ENCODE measurements at regions not wholly inside any gene's neighbourhood (a gene's known extent, or its start where the extent isn't known, plus 50 kb on each side); places are given as distances from the start of the nearest gene placed in this dataset.
A peak's percentile ranks its signal among the peaks of the same experiment; 100 is the strongest.

DNA sequence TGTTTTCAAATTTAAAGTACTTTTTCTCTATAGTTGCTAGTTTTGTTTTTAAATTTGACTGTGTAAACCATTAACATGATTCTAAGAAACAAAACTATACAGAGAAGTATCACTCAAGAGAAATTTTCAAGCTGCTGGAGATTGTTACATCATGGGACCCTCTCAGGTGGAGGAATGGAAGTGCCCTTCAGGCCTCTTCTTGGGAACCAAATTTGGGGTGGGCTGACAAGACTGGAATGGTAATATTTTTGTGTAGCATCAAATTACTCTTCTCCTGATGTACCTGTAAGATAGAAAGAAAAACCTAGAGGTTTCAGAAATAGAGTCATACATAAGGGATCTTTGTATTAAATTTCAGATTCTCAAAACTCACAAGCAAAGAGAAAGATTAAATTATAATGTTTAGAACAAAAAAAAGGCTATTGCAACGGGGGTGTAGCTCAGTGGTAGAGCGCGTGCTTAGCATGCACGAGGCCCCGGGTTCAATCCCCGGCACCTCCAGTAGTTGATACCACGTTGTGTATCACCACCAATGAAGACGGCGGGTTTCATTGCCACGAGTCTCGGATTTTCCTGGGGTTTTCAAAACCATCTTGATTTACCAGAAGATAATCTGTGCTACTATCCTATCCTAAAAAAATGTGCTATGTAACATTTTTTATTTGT is 193.7 kb downstream of the GPX5 start:
- ChIA-PET POLR2A (interaction anchor here (1.0 kb wide), 1 partner anchor 13 kb away, joined by 3 read pairs; no protein-coding TSS in a partner anchor), CTCF (interaction anchor here (0.7 to 1.4 kb wide), 2 partner anchors 9 kb away, joined by 3 read pairs; no protein-coding TSS in a partner anchor)
- ATAC-seq (peak; percentile 82), DNase-seq (ENCODE audit: low spot score) (peak; percentile 80)
- peaks cover 10% of the 10 kb centered on the region for H3K27me3 Mint-ChIP-seq (ENCODE audit: low read depth)
- no peaks in the 10 kb centered on the region for H3K36me3 Mint-ChIP-seq
- TF ChIP-seq, protein P1, sequence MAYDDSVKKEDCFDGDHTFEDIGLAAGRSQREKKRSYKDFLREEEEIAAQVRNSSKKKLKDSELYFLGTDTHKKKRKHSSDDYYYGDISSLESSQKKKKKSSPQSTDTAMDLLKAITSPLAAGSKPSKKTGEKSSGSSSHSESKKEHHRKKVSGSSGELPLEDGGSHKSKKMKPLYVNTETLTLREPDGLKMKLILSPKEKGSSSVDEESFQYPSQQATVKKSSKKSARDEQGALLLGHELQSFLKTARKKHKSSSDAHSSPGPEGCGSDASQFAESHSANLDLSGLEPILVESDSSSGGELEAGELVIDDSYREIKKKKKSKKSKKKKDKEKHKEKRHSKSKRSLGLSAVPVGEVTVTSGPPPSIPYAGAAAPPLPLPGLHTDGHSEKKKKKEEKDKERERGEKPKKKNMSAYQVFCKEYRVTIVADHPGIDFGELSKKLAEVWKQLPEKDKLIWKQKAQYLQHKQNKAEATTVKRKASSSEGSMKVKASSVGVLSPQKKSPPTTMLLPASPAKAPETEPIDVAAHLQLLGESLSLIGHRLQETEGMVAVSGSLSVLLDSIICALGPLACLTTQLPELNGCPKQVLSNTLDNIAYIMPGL (CRISPR knock-in tag; IDR thresholded peaks at IDR 0.05): peak; percentile 65; the same call in 1 of the 2 replicates
- TF ChIP-seq, protein P2, sequence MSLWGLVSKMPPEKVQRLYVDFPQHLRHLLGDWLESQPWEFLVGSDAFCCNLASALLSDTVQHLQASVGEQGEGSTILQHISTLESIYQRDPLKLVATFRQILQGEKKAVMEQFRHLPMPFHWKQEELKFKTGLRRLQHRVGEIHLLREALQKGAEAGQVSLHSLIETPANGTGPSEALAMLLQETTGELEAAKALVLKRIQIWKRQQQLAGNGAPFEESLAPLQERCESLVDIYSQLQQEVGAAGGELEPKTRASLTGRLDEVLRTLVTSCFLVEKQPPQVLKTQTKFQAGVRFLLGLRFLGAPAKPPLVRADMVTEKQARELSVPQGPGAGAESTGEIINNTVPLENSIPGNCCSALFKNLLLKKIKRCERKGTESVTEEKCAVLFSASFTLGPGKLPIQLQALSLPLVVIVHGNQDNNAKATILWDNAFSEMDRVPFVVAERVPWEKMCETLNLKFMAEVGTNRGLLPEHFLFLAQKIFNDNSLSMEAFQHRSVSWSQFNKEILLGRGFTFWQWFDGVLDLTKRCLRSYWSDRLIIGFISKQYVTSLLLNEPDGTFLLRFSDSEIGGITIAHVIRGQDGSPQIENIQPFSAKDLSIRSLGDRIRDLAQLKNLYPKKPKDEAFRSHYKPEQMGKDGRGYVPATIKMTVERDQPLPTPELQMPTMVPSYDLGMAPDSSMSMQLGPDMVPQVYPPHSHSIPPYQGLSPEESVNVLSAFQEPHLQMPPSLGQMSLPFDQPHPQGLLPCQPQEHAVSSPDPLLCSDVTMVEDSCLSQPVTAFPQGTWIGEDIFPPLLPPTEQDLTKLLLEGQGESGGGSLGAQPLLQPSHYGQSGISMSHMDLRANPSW (CRISPR knock-in tag; conservative IDR thresholded peaks at IDR 0.05; ENCODE audit: low read depth): no peak
- H3K4me1 Mint-ChIP-seq: peaks cover 17% of the 10 kb centered on the region
- H3K27ac Mint-ChIP-seq: no peak overlapping the region
- H3K9me3 Mint-ChIP-seq: no peaks in the 10 kb centered on the region
- H3K4me3 Mint-ChIP-seq: peak overlapping the region; percentile 58

DNA sequence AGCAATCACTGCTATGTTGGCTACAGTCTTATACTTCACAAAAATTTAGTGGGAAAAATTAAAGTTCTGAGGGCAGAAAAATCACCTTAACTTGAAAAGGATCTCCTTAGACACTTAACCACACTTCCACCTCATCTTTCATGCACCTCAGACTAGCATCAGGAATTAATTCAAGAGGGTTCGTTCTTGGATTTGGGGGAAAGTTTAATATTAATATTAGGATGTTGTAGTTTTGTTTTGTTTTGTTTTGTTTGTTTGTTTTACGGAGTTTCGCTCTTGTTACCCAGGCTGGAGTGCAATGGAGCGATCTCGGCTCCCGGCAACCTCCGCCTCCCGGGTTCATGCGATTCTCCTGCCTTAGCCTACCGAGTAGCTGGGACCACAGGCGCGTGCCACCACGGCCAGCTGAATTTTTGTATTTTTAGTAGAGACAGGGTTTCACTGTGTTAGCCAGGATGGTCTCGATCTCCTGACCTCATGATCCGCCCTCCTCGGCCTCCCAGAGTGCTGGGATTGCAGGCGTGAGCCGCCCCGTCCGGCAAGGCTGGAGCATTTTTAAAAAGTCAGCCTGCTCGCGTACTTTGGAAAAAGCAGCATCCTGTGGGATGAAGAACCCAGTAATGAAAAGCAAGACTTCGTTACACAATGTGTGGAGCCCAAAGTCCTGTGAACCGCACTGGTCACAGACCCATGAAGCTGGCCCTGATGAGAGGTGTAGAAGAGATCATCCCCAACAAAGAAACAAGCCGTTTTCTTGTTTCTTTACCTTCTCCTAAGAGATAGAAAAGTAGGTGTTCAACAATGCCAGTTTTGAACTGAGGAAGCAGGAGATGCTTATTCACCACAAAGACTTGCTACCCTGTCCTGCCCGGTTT is 194.9 kb downstream of the GPX5 start:
- peak overlapping the region; percentile 72 for H3K4me3 Mint-ChIP-seq
- no peaks in the 10 kb centered on the region for H3K9me3 Mint-ChIP-seq
- DNase-seq (ENCODE audit: low spot score): no peak
- ChIA-PET POLR2A (interaction anchor here (1.1 kb wide), 1 partner anchor 210 kb away, joined by 4 read pairs; no protein-coding TSS in a partner anchor), CTCF (interaction anchor here (1.4 kb wide), 1 partner anchor 8 kb away, joined by 3 read pairs; no protein-coding TSS in a partner anchor)
- H3K4me1 Mint-ChIP-seq: peaks cover 20% of the 10 kb centered on the region
- no peaks in the 10 kb centered on the region for H3K36me3 Mint-ChIP-seq
- peak; percentile 38 for ATAC-seq
- peak overlapping the region; percentile 62 for H3K27ac Mint-ChIP-seq
- peaks cover 10% of the 10 kb centered on the region for H3K27me3 Mint-ChIP-seq (ENCODE audit: low read depth)
- TF ChIP-seq GRHL2 (CRISPR knock-in tag; IDR thresholded peaks at IDR 0.05; ENCODE audit: insufficient replicate concordance, severe bottlenecking): no peak
- TF ChIP-seq, protein P3, sequence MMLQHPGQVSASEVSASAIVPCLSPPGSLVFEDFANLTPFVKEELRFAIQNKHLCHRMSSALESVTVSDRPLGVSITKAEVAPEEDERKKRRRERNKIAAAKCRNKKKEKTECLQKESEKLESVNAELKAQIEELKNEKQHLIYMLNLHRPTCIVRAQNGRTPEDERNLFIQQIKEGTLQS (CRISPR knock-in tag; conservative IDR thresholded peaks at IDR 0.05): no peak
- TF ChIP-seq, protein P4, sequence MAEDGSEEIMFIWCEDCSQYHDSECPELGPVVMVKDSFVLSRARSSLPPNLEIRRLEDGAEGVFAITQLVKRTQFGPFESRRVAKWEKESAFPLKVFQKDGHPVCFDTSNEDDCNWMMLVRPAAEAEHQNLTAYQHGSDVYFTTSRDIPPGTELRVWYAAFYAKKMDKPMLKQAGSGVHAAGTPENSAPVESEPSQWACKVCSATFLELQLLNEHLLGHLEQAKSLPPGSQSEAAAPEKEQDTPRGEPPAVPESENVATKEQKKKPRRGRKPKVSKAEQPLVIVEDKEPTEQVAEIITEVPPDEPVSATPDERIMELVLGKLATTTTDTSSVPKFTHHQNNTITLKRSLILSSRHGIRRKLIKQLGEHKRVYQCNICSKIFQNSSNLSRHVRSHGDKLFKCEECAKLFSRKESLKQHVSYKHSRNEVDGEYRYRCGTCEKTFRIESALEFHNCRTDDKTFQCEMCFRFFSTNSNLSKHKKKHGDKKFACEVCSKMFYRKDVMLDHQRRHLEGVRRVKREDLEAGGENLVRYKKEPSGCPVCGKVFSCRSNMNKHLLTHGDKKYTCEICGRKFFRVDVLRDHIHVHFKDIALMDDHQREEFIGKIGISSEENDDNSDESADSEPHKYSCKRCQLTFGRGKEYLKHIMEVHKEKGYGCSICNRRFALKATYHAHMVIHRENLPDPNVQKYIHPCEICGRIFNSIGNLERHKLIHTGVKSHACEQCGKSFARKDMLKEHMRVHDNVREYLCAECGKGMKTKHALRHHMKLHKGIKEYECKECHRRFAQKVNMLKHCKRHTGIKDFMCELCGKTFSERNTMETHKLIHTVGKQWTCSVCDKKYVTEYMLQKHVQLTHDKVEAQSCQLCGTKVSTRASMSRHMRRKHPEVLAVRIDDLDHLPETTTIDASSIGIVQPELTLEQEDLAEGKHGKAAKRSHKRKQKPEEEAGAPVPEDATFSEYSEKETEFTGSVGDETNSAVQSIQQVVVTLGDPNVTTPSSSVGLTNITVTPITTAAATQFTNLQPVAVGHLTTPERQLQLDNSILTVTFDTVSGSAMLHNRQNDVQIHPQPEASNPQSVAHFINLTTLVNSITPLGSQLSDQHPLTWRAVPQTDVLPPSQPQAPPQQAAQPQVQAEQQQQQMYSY (CRISPR knock-in tag; IDR thresholded peaks at IDR 0.05): no peak
- no peak for TF ChIP-seq GABPB1 (CRISPR knock-in tag; IDR thresholded peaks at IDR 0.05)
- TF ChIP-seq, protein P5, sequence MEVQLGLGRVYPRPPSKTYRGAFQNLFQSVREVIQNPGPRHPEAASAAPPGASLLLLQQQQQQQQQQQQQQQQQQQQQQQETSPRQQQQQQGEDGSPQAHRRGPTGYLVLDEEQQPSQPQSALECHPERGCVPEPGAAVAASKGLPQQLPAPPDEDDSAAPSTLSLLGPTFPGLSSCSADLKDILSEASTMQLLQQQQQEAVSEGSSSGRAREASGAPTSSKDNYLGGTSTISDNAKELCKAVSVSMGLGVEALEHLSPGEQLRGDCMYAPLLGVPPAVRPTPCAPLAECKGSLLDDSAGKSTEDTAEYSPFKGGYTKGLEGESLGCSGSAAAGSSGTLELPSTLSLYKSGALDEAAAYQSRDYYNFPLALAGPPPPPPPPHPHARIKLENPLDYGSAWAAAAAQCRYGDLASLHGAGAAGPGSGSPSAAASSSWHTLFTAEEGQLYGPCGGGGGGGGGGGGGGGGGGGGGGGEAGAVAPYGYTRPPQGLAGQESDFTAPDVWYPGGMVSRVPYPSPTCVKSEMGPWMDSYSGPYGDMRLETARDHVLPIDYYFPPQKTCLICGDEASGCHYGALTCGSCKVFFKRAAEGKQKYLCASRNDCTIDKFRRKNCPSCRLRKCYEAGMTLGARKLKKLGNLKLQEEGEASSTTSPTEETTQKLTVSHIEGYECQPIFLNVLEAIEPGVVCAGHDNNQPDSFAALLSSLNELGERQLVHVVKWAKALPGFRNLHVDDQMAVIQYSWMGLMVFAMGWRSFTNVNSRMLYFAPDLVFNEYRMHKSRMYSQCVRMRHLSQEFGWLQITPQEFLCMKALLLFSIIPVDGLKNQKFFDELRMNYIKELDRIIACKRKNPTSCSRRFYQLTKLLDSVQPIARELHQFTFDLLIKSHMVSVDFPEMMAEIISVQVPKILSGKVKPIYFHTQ (CRISPR knock-in tag; IDR thresholded peaks at IDR 0.05): peak; percentile 93
- TF ChIP-seq, protein P1 (CRISPR knock-in tag; IDR thresholded peaks at IDR 0.05): no peak
- no peak for TF ChIP-seq IRF2 (CRISPR knock-in tag; IDR thresholded peaks at IDR 0.05; ENCODE audit: borderline replicate concordance, low read depth)
- TF ChIP-seq RORB (CRISPR knock-in tag; IDR thresholded peaks at IDR 0.05): no peak
- TF ChIP-seq, protein P2 (CRISPR knock-in tag; conservative IDR thresholded peaks at IDR 0.05; ENCODE audit: low read depth): no peak
- TF ChIP-seq SOX15 (CRISPR knock-in tag; IDR thresholded peaks at IDR 0.05): no peak
- TF ChIP-seq, protein P6, sequence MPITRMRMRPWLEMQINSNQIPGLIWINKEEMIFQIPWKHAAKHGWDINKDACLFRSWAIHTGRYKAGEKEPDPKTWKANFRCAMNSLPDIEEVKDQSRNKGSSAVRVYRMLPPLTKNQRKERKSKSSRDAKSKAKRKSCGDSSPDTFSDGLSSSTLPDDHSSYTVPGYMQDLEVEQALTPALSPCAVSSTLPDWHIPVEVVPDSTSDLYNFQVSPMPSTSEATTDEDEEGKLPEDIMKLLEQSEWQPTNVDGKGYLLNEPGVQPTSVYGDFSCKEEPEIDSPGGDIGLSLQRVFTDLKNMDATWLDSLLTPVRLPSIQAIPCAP (CRISPR knock-in tag; IDR thresholded peaks at IDR 0.05): no peak
- TF ChIP-seq TEAD1 (CRISPR knock-in tag; IDR thresholded peaks at IDR 0.05): no peak
- no peak for TF ChIP-seq SMAD4 (CRISPR knock-in tag; IDR thresholded peaks at IDR 0.05)

Data from WTC11 (cell line).